ENCODE measurements at regions not wholly inside any gene's neighbourhood (a gene's known extent, or its start where the extent isn't known, plus 50 kb on each side); places are given as distances from the start of the nearest gene placed in this dataset.

GRCh38 chr9:16207161-16207560 is 654.3 kb downstream of the CCDC171 start:
- TF ChIP-seq CTCF (IDR thresholded peaks at IDR 0.05) (no peak), EZH2phosphoT487 (IDR thresholded peaks at IDR 0.05) (no peak), EZH2 (IDR thresholded peaks at IDR 0.05) (no peak)
